GM21423 (cell line): ENCODE measurements at regions not wholly inside any gene's neighbourhood (a gene's known extent, or its start where the extent isn't known, plus 50 kb on each side); places are given as distances from the start of the nearest gene placed in this dataset.

Source experiments
- ATAC-seq: cut with Tn5 transposase; IDR thresholded peaks from one replicate; pipeline ENCODE4 v1.9.1; 2021; ENCODE audit warnings: mild to moderate bottlenecking, moderate library complexity; ENCODE audit not compliant: unreplicated experiment

DNA sequence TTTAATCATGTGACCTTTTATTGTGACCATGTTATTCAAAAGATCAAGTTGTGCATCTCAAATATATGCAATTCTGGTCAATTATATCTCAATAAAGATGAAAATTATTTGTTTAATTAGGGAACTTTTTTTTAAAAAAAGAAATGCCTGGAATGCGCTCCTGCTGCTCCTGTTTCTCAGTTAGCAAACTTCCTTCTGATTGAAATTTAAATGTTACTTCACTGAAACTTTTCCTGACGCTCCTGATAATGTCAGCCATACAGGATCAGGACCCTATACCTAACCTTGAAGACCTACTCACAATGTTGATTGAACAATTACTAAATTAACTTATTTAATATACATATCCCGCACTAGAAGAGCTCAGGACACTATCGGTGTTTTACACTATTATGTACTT is 190.4 kb downstream of the MACC1 start:
- ATAC-seq, result no peak

DNA sequence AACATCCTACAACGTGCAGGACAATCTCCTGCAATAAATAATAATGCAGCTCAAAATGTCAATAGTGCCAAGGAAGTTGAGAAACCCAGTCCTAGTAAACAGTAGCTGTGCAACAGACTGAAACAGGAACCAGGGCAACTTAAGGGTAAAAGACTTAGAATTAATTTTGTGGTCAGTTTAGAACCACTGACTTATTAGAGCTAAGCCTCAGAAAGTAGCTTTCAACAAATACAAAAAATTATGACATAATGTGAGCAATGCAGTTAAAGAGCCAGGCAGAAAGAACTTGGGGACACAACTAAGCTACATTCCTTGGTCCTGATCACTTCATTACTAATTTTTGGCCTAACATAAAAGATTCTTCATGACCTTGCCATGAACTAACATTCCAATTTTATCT is 195.4 kb downstream of the MACC1 start:
- ATAC-seq, result peak; percentile 93

DNA sequence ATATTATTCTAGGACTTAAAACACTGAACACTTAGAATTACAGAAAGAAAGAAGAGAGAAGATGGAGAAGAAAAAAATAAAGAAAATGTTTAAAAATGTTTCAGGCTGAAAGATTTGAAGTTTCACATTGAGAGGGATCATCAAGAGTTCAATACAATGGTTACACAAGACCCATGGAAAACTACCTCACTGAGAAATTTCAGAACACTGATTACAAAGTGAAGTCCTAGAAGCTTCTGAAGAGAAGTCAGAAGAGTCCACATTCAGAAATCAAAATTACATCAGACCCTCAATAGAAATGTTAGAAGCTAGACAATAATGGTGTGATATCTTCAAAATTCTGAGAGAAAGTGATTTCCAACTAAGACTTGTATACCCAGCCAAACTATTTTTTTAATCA is 196.1 kb downstream of the MACC1 start:
- no peak for ATAC-seq

DNA sequence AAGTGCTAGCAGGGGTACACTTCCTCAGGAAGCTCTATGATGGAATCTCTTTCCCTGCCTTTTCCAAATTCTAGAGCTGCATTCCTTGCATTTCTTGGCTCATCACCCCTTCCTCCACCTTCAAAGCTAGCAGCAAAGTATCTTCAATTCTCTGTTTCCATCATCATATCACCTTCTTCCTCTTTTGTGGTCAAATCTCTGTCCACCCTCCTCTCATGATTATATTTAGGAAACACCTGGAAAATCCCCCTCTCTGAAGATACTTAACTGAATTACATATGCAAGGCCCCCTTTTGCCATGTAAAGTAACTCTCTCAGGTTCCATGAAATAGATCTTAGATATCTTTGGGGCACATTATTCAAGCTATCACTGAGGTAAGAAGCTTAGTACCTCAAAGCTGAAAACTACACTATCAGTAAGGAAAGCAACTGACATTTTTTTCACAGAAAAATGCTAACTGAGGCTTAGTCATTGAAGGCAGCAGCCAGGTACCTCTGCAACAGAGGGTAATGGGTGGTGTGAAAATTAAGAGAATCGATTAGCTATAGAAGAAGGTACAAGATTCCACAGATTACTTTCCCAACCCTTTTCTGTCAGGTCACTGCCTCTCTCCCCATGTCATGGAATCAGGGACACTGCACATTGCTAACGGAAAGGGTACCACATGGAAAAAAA is 197.3 kb downstream of the MACC1 start:
- peak; percentile 66 for ATAC-seq

DNA sequence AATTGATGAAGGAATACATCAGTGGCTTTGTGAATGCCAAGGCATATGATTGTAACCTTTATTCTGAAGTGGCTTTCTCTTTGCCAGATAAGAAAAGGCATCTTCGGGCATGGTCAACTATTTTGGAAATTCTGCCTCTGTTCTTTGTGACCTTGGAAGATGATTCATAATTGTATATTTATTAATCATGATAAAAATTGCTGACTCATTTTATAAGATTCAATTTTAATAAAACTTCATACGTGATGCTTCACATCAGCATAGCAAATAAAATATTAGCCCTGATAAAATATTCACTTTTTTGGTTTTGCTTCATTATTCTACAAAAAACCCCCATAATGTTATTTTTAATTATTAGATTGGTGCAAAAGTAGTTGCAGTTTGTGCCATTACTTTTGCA is 200.5 kb downstream of the MACC1 start:
- ATAC-seq, result no peak

DNA sequence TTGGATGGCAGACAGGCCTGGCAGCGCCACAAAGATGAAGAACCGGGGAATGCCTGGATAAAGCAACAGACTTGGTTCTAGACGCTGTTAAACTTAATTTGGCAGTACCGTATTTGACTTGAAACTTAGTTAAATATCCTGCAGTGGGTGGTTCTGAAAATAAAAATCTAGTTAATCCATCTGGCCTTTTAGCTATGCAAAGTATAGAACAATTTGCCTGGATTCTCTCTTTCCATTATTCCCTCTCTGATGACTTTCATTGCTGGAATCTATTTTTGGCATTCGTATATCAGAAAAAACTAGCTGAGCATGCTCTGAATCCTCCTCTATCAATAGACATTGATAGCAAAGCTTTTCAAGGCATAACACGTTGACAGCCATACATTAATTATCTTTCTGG is 203.6 kb downstream of the MACC1 start:
- no peak for ATAC-seq

DNA sequence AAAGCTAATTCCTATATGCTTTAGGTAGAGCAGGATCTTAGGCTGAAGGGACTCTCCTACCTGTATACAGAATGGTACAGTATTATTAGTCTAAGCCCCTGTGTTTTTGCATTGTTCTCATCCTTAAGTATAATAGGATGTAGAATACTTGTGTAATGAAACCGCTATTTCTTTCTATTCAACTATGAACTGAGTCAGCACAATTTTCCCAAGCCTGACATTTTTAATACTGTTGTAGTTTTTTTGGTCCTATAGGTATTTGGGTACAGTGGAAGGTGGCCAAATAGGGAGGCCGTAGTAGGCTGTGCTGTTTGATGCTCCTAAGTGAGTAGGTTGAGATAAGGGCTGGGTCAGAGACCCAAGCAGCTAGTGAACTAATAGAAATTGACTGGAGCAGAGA is 205.1 kb downstream of the MACC1 start:
- ATAC-seq, result no peak

DNA sequence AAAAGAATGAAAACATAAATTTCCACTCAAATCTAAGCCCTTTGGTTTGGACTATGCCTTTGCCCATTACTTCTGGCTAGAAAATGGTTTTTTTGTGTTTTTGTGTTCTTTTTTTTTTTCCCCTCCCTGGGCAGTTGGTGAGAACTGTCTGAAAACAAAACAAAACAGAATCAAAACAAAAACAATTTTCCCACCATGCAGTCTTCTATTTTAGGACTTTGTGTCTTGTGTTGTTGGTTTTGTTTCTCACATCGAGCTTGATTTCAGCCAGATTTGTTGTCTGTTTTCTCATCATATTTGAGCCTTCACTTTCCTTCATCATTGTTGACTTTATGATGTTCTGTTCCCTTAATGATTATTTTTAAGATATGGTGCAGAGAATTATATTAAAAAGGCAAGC is 206.3 kb downstream of the MACC1 start:
- no peak for ATAC-seq

DNA sequence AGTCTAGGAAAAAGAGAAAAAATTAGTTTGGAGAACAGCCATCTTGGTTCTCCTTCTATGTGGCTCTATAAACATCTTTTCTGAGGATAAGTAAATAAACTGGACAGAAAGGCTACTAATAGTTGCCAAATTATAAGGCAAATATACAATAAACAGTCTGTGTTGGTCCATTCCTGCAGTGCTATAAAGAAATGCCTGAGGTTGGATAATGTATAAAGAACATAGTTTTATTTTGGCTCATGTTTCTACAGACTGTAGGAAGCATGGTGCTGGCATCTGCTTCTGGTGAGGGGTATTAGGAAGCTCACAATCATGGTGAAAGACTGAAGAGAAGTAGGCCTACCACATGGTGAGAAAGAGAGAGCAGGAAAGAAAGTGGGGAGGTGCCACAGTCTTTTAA is 209.7 kb downstream of the MACC1 start:
- no peak for ATAC-seq

DNA sequence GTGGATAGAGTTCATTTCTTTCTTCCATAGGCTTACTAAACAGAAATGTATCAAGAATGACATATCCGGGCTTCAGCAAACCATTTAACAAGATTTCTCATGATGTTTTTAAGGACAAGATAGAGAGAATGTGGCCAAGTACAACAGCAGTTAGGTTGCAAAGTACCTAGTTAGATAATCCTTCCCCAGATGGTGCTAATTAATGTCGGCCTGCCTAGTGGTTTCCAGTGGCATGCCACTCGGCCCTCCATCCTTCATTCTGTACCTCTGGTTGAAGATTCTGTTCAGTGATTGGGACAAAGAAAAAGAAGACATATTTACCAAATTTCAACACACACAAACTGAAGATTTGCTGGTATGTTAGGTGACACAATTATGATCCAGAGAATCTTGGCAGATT is 212.1 kb downstream of the MACC1 start:
- ATAC-seq, result no peak

DNA sequence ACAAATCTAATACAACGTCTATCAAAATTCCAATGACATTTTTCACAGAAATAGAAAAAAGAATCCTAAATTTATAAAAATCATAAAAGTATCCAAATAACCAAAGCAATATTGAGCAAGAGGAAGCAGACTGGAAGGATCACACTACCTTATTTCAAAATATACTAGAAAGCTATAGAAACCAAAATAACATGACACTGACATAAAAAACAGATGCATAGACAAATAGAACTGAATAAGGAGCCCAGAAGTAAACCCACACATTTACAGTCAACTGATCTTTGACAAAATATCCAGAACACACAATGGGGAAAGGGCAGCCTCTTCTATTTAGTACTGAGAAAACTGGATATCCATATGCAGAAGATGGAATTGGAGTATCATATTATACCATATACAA is 217.5 kb downstream of the MACC1 start:
- no peak for ATAC-seq

DNA sequence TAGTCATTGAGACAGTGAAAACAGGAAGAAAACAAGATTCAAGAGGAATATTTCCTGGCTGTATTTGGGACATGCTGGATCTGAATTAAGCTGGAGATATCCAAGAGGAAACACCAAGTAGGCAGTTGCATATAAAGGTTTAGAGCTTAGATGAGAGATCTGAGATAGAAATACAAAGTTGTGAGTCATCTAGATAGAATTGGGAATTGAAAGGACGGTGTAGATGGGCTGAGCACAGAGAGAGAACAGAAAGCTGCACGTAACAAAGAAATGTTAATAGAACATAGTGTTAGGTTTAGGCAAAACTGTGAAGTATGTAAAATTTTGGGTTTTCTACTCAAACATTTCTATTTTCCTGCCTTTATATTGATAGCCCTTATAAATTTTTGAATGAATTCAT is 218.5 kb upstream of the TMEM196 start:
- ATAC-seq, result no peak

DNA sequence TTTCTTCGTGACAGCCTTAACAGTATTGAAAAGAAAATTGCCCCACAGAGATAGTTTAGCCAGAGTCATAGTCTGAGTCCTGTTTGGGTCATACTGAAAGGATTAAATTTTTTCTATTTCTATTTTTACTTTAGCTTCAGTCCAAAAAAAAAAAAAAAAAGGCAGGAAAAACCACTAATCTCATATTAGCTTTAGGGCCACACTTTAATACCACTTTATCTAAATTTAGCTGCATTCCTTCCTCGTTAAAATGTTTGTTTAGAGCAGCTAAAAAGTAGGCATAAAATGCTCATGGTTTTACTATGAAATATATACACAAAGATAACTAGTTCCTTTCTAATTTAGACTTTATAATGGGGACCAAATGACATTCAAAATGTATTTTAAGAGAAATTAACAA is 216.5 kb upstream of the TMEM196 start:
- ATAC-seq, result no peak

DNA sequence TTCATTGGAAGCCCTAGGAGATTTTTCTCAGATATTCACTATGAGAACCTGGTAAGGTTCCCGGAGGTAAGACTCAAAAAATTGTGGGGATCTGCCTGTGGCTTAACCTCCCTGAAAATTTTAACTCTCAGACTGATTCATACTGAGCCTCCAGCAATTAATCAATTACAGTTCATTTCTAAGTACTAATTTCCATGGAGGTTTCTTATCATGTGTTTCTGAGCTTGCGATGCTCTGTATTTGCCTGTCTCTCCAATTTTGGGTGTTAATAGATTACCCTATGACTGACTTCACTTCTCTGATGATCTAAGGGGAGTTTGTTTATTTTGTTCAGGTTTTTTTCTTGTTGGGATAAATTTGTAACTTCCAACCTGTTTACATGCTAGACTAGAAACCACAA is 215.4 kb upstream of the TMEM196 start:
- no peak for ATAC-seq

DNA sequence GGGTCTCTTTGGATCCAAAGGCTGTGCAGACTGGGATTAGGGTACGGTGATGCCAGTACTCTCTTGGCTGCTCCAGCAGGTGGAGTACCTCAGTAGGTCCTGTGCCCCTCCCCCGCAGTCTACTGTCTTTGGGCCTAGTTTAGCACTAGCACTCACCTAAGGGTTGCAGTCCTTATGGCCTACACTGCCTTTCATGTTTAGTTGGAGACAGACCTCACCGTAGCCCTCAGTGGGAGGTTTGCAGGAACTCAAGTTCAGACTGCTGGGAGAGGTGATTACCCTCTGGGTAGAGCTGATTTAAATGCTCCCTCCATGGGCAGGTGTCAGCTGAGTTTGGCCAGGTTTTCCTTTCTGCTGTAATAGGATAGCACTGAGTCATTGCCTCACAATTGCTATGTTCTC is 210.8 kb upstream of the TMEM196 start:
- no peak for ATAC-seq

DNA sequence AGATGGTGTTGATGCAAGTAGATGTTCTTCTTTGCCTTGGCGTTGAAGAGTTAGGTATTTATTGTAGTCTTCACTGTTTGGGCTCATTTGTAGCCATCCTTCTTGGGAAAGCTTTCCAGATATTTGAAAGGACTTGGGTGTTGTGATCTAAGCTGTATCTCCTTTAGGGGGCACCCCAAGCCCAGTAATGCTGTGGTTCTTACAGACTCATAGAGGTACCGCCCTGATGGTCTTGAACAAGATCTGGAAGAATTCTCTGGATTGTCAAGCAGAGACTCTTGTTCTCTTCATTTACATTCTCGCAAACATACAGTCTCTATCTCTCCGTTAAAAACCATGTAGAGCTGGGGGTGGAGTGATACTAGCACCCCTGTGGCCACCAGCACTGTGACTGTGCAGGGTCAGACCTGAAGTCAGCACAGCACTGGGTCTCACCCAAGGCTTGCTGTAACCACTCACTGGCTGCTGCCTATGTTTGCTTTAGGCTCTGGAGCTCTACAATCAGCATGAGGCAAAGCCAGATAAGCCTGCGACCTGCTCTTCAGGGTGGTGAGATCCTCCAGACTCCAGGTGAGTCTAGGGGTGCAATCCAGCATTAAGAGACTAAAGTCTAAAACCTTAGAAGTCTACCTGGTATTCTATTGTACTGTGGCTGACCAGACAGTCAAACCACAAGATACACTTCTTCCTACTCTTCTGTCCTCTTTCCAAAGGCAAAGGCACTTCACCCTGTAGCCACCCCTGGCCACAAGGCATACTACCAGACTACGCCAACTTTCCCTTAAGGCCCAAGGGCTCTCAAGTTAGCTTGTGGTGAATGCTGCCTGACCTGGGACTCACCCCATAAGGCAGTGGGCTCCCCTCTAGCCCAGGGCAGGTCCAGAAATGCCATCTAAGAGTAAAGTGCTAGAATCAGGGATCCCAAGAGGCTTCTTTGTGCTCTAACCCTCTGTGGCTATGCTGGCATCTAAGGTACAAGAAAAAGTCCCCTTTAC is 209.7 kb upstream of the TMEM196 start:
- peak; percentile 41 for ATAC-seq

DNA sequence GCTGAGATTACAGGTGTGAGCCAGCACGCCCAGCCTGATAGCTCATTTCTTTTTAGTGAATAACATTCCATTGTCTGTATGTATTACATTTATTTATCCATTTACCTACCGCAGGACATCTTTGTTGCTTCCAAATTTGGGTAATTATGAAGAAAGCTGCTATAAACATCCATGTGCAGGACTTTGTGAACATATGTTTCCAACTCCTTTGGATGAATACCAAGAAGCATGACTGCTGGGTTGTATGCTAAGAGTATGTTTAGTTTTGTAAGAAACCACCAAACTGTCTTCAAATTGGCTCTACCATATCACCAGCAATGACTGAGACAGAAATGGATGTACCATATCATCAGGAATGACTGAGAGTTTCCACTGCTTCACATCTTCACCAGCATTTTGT is 200.2 kb upstream of the TMEM196 start:
- ATAC-seq, result no peak

DNA sequence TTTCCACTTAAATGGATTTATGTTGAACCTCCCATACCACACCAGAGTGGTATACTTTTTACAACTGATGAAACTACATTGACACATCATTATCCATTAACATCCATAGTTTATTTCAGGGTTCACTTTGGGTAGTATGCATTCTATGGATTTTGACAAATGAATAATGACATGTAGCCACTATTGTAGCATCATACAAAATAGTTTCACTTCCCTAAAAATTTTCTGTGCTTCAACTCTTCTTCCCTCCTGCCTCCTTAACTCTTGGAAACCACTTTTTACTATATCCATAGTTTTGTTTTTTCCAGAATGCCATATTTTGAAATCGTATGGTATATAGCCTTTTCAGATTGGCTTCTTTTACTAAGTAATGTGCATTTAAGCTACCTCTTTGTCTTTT is 199.5 kb upstream of the TMEM196 start:
- ATAC-seq, result no peak

DNA sequence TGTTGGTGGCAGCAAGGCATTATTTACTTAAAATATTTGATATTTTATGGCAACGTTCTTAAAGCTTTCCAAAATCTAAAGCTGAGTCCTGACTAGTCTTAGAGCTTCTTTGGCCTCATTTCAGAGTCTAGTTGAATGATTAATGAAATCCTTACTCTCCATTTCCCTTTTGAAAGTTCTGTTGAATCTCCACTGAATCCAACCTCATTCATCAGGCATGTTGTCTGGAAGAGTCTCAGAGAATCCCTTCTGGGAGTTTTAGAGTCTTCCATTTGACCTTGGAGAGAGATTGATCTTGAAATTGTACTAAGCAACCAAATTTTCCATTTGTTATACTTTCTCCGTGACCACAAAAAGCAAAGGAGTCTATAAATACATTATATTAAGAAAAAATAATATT is 198.5 kb upstream of the TMEM196 start:
- ATAC-seq, result no peak

DNA sequence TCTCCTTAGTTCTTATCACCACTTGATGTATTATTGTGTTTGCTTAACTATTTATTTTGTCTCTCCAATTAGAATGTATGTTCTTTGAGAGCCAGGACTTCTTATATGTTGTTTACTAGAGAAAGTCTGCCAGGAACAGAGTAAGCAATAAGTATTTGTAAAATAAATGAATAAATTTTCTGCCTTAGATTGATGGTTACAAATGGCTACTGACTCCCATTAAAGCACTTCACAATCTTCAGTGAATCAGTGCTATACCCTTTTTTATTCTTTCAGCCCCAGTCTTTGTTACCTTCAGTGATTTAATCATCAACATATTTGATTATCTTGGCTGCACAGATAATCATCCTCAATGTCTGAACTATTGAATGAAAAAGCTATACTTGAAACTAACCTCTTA is 197.1 kb upstream of the TMEM196 start:
- no peak for ATAC-seq

DNA sequence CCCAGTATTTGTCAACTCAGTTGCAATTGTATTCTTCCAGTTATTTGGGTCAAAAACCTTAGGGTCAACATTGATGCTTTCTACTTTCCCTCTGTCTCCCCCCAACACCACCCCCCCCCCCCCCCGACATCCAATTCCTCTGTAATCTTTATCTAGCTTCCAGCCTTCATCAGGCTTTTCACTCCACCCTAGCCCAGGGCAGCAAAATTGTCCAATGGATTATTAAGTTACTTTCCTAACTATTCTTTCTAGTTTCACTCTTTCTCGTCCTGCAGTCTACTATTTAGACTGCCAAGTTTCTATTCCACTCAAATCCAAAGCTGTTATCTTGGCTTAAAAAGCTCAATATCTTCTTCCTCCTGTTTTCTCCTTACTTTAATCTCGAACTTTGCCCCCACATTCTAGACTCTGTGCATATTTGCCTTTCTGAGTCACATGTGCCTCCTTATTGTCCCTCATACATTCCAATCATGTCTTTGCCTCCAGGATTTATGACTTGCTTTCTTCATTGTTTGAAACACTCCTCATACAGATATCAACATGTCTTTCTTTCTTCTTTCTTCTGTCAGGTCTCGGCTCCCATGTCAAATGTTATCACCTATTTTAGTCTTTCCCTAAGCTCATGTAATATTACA is 196.6 kb upstream of the TMEM196 start:
- no peak for ATAC-seq

DNA sequence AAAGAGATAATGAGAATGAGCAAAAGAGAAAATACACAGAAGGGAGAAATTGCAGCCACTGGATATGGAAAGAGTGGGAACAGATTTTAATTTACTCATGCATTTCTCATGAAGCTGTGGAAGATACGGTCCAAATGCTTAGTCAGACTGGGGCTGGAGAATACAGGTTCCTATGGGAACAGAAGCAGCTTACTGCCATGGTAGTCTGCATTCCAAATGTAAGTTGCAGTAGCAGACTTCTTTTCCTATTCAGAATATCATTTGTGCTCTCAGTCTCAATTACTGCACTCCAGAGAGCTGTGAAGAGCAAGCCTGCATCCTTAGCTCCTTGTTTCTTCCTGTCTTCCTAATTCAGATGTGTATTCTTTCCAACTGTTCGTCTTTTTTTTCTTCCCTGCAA is 190.8 kb upstream of the TMEM196 start:
- ATAC-seq, result no peak
